Uterus (tissue), 2 donors: ENCODE measurements at regions not wholly inside any gene's neighbourhood (a gene's known extent, or its start where the extent isn't known, plus 50 kb on each side); places are given as distances from the start of the nearest gene placed in this dataset.

Experiments
- POLR2A ChIP-seq, 2 donors: fragments of 450-650 bp; IDR thresholded peaks; one replicate each; pipeline ENCODE4 v1.6.1; 2016; ENCODE audit warnings: antibody characterized with exemption in 2 of 2, mild to moderate bottlenecking in 1 of 2, moderate library complexity in 1 of 2
- TF ChIP-seq, protein P1 (sequence below), 4 experiments: fragments of 200-600 bp in 2 of 4; fragments of 450-650 bp in 2 of 4; sonication (generic) in 2 of 4; IDR thresholded peaks; one replicate each; pipeline ENCODE4 v1.5.1; 2016 to 2019; ENCODE audit warnings: antibody characterized with exemption in 4 of 4, mild to moderate bottlenecking in 2 of 4, moderate library complexity in 1 of 4

DNA sequence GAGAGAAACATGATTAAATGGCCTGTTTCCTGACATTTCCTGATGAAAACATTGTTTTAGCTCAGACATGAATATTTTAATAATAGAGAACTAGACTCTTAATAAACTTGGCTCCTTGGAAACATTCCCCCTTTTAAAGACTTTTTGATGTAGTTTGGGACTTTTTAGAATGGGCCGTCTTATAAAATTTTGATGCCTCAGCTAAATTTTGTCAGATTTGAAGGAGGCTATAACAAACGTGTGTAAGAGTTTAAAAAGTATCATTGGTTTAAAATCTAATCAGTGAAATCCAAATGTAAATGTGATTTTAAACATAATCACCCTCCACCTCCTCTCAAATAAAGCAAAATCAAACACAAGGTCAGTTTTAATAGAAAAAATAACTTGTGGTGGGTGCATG lies 200.9 kb downstream of the CLIC5 start:
- TF ChIP-seq, protein P1, sequence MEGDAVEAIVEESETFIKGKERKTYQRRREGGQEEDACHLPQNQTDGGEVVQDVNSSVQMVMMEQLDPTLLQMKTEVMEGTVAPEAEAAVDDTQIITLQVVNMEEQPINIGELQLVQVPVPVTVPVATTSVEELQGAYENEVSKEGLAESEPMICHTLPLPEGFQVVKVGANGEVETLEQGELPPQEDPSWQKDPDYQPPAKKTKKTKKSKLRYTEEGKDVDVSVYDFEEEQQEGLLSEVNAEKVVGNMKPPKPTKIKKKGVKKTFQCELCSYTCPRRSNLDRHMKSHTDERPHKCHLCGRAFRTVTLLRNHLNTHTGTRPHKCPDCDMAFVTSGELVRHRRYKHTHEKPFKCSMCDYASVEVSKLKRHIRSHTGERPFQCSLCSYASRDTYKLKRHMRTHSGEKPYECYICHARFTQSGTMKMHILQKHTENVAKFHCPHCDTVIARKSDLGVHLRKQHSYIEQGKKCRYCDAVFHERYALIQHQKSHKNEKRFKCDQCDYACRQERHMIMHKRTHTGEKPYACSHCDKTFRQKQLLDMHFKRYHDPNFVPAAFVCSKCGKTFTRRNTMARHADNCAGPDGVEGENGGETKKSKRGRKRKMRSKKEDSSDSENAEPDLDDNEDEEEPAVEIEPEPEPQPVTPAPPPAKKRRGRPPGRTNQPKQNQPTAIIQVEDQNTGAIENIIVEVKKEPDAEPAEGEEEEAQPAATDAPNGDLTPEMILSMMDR (IDR thresholded peaks at IDR 0.05): no peak
- no peak for TF ChIP-seq POLR2A (IDR thresholded peaks at IDR 0.05)
